Thyroid gland (tissue), 4 donors: ENCODE measurements at regions not wholly inside any gene's neighbourhood (a gene's known extent, or its start where the extent isn't known, plus 50 kb on each side); places are given as distances from the start of the nearest gene placed in this dataset.

Experiments used
- DNase-seq, 2 donors: peaks; one replicate each; pipeline ENCODE4 v3.0.0-alpha.2; 2019
- H3K27ac ChIP-seq, 3 donors: fragments of 200-600 bp; sonication (generic); 1 replicate in 2 of 3; 2 replicates in 1 of 3; pipeline ENCODE4 v1.5.1; 2016 to 2019; ENCODE audit warnings: mild to moderate bottlenecking in 1 of 3, moderate library complexity in 1 of 3
- H3K27me3 ChIP-seq: fragments of 200-600 bp; sonication (generic); one replicate; pipeline ENCODE4 v1.5.1; 2019
- H3K36me3 ChIP-seq, 2 donors: fragments of 200-600 bp; sonication (generic); one replicate each; pipeline ENCODE4 v1.5.1; 2016 to 2019
- H3K4me1 ChIP-seq, 2 donors: fragments of 200-600 bp; sonication (generic); one replicate each; pipeline ENCODE4 v1.5.1; 2017 to 2019
- H3K4me3 ChIP-seq, 3 donors: fragments of 200-600 bp; sonication (generic); replicated peaks in 1 of 3; 1 replicate in 2 of 3; 2 replicates in 1 of 3; pipeline ENCODE4 v1.5.1; 2016; ENCODE audit warnings: mild to moderate bottlenecking in 1 of 3
- H3K9me3 ChIP-seq: fragments of 200-600 bp; sonication (generic); one replicate; pipeline ENCODE4 v1.5.1; 2017
- POLR2A ChIP-seq, 2 donors: fragments of 450-650 bp; IDR thresholded peaks; one replicate each; pipeline ENCODE4 v1.6.1; 2017; ENCODE audit warnings: antibody characterized with exemption in 2 of 2, mild to moderate bottlenecking in 2 of 2, moderate library complexity in 1 of 2
- WGBS, 2 donors: methylation state at CpG; one replicate each; pipeline ENCODE4 v1.1.5; 2017; 5-methylcytosine and 5-hydroxymethylcytosine counted together
- intact Hi-C: fragments of 100-400 bp; cut with DNase I; formaldehyde crosslinking; loops from one replicate; pipeline ENCODE4 v1.15.1; 2023
- TF ChIP-seq, protein P1 (sequence below), 6 experiments: fragments of 200-600 bp in 3 of 6; fragments of 450-650 bp in 3 of 6; sonication (generic) in 3 of 6; IDR thresholded peaks; one replicate each; pipeline ENCODE4 v1.5.1; 2016 to 2019; ENCODE audit warnings: antibody characterized with exemption in 6 of 6, mild to moderate bottlenecking in 2 of 6, inconsistent platforms in 1 of 6, moderate library complexity in 1 of 6

DNA sequence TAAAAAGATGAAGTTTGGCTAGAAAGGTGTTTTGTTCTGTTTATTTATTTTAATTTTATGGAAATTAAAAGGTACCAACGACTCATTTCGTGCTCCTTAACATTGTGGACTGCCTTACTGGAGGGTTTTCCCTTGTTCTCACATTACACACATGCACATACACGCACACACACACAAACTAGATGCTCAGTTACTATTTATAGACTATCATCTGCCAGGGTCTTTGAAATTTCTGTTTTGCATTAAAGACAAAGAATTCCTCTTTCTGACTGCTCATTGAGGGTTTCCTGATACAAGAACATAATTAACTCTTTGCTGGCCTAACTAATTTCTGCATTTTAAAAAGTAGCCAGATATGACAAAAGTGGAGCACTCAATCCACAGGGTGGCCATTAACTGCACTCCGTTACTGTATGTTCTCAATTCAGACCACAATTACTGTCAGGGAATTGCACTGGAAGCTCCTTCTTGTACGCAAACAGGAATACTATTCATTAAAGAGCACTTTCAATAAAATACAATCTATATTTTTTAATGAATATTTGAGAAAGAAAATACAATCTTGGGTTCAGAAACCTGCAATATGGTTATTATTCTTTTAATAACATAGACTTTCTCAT, 366.9 kb upstream of the GALNT5 start:
- 72 to 78% methylated on average over 5 of the region's 5 CpGs for WGBS, 2 donors
- intact Hi-C loops = no loop called here

DNA sequence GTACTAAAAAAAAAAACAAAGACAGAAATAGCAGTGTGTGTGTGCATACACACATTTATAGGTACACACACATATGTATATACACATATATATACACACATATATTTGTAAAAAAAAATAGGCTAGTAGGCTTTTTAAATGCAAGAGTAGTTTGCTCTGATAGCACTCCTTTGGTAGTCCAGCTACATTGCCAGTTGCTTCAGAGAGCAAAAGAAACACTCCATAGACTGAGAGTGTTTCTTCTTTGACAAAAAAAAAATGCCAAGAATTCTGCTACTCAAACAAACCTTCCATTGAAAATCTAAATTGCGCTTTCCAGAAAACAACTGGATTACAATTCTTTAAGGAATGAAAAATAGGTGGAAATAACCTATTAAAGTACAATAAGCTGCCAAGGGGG, 365.9 kb upstream of the GALNT5 start:
- 26 to 47% methylated on average over 1 of the region's 1 CpG for WGBS, 2 donors
- H3K4me3 ChIP-seq = no peak overlapping the region
- peak overlapping the region in 2 of 3 donors; percentile 31 to 70 for H3K27ac ChIP-seq
- H3K36me3 ChIP-seq = no peaks in the 10 kb centered on the region
- H3K4me1 ChIP-seq = peaks cover 7 to 11% of the 10 kb centered on the region in 2 donors
- TF ChIP-seq POLR2A (IDR thresholded peaks at IDR 0.05) = no peak
- TF ChIP-seq, protein P1, sequence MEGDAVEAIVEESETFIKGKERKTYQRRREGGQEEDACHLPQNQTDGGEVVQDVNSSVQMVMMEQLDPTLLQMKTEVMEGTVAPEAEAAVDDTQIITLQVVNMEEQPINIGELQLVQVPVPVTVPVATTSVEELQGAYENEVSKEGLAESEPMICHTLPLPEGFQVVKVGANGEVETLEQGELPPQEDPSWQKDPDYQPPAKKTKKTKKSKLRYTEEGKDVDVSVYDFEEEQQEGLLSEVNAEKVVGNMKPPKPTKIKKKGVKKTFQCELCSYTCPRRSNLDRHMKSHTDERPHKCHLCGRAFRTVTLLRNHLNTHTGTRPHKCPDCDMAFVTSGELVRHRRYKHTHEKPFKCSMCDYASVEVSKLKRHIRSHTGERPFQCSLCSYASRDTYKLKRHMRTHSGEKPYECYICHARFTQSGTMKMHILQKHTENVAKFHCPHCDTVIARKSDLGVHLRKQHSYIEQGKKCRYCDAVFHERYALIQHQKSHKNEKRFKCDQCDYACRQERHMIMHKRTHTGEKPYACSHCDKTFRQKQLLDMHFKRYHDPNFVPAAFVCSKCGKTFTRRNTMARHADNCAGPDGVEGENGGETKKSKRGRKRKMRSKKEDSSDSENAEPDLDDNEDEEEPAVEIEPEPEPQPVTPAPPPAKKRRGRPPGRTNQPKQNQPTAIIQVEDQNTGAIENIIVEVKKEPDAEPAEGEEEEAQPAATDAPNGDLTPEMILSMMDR (IDR thresholded peaks at IDR 0.05) = peak in 1 of 6 experiments; percentile 7
- H3K27me3 ChIP-seq = no peaks in the 10 kb centered on the region
- DNase-seq = no peak
- H3K9me3 ChIP-seq = no peaks in the 10 kb centered on the region
- intact Hi-C loops = no loop called here

More for the DNA sequence above, 366.9 kb upstream of the GALNT5 start:
- no peak overlapping the region for H3K27ac ChIP-seq
- H3K36me3 ChIP-seq = no peaks in the 10 kb centered on the region
- H3K4me3 ChIP-seq = no peak overlapping the region
- H3K27me3 ChIP-seq = no peaks in the 10 kb centered on the region
- DNase-seq = no peak
- peaks cover 7 to 11% of the 10 kb centered on the region in 2 donors for H3K4me1 ChIP-seq
- TF ChIP-seq, protein P1 (IDR thresholded peaks at IDR 0.05) = no peak
- no peak for TF ChIP-seq POLR2A (IDR thresholded peaks at IDR 0.05)
- H3K9me3 ChIP-seq = no peaks in the 10 kb centered on the region

DNA sequence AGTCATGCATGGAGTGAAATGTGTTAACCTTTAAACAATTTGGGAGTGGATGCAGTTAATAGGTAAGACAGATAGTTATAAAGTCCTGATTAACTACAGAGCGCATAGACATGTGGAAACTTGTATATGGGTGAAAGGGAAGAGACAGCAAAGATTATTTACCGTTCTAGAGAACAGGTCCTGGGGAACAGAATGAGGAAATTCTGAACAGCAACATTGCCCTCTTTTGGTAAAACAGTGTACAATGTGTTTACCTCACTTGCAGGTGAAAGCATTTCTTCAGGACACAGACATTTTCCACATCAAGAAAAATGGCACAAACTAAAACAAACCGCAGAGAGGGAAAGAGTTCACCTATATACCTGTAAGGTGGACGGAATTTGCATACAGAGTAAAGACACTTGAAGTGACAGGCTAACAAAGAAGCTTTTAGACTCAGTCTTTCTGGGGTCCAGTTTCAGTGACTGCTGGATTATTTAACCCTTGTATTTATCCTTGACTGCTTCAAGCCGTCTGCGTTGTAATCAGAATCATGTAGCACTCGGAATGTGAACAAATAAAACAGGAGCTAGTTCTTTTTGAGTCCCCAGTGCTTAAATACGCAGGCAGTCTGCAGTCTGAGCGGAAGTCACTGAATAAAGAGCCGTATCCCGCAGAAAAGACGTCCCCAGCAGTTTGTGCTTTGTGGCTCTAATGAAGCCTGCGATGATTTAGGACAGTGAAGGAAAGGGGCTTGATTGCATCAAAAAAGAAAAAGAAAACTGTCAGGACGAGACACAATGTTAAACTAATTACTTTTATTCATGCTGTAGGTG, 364.8 kb upstream of the GALNT5 start:
- TF ChIP-seq, protein P1 (IDR thresholded peaks at IDR 0.05) = peak in 4 of 6 experiments; percentile 44 to 72 (median 61)
- no peak for TF ChIP-seq POLR2A (IDR thresholded peaks at IDR 0.05)
- Histone ChIP-seq H3K36me3 (no peaks in the 10 kb centered on the region), H3K9me3 (no peaks in the 10 kb centered on the region), H3K27ac (peak overlapping the region in 2 of 3 donors; percentile 31 to 70), H3K4me3 (peak overlapping the region; percentile 0 to 12 (median 5)), H3K27me3 (no peaks in the 10 kb centered on the region), H3K4me1 (peaks cover 7 to 11% of the 10 kb centered on the region in 2 donors)
- WGBS, 2 donors = 1 to 2% methylated on average over 14 of the region's 14 CpGs
- intact Hi-C loops = no loop called here
- peak; percentile 5 to 17 for DNase-seq

DNA sequence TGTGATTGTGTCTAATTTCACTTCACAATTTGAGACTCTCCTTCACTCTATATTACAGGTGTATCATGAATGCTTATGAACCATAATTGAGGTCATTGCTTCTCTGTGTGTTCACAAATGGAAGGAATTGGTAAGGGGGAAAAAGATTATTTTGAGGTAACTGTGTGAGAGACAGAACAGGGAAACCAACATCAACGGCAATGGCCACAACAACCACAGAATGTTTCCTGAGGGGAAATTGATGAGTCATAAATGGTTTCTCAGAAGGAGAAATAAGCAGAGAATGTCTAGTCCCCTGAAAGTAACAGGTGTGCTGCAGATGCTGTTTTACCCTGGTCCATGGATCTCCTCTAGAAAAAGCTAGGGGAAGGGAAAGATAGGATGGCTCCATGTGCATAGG, 361.2 kb upstream of the GALNT5 start:
- Histone ChIP-seq H3K36me3 (no peaks in the 10 kb centered on the region), H3K9me3 (no peaks in the 10 kb centered on the region), H3K27ac (no peak overlapping the region), H3K27me3 (no peaks in the 10 kb centered on the region), H3K4me3 (no peak overlapping the region), H3K4me1 (peaks cover 3% of the 10 kb centered on the region in 2 donors)
- TF ChIP-seq, protein P1 (IDR thresholded peaks at IDR 0.05) = no peak
- TF ChIP-seq POLR2A (IDR thresholded peaks at IDR 0.05) = no peak
- no peak for DNase-seq
- intact Hi-C loops = no loop called here
- WGBS, 2 donors = 76 to 77% methylated on average over 1 of the region's 1 CpG

DNA sequence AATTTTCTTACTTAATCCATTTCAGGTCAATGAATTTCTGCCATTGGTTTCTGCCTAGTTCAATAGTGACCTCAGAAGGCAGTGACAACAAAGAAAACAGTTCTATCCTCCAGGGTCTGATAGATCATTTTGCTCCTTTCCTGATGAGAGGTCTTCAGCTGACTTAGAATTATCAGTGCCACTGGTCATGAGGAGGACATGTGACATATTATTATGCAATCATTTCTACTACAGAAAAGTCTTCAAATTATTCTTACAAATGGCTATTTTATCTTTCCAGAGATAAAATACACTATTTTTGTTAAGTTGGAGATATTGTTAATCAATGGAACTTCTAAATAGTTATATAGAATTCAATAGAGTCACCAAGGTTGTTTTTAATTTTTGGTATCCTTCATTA, 360.0 kb upstream of the GALNT5 start:
- Histone ChIP-seq H3K4me1 (no peaks in the 10 kb centered on the region), H3K27ac (no peak overlapping the region), H3K9me3 (no peaks in the 10 kb centered on the region), H3K36me3 (no peaks in the 10 kb centered on the region), H3K27me3 (no peaks in the 10 kb centered on the region), H3K4me3 (no peak overlapping the region)
- TF ChIP-seq, protein P1 (IDR thresholded peaks at IDR 0.05) = no peak
- no peak for TF ChIP-seq POLR2A (IDR thresholded peaks at IDR 0.05)
- DNase-seq = no peak
- intact Hi-C loops = no loop called here
